ENCODE measurements at regions not wholly inside any gene's neighbourhood (a gene's known extent, or its start where the extent isn't known, plus 50 kb on each side); places are given as distances from the start of the nearest gene placed in this dataset.
"Not testable (repeated sequence)": the region's sequence is repeated elsewhere in the genome, so short reads cannot be mapped to it uniquely, and the experiment has no call there.

DNA sequence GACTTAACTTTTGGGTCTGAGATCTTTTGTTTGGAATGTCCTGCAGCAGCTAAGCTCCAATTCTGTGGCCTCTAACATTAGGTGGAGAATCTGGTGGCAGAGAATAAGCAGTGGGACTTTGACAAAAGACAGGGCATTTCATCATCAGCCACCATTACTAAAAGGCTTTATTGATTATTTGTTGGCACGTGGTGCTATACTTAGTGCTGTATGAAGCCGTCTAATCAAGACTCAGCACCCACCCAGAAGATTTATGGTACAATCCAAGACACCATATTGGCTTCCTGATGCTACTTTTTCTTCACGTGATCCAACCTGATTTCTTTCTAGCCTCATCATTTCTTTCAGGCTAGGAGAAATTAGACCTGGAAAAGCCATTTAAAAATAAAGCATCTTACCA lies 80.7 kb upstream of the GRAMD1B start:
- no peak overlapping the region for H4K8ac ChIP-seq (ENCODE audit: low read depth, low read length)
- H2AFZ ChIP-seq (ENCODE audit: low read length): no peak overlapping the region
- no peaks in the 10 kb centered on the region for H3K79me1 ChIP-seq (ENCODE audit: low read depth, low read length)
- no peak overlapping the region for H2BK5ac ChIP-seq (ENCODE audit: low read length)
- H2BK120ac ChIP-seq (ENCODE audit: low read depth, low read length): no peak overlapping the region
- no peak overlapping the region for H3K18ac ChIP-seq (ENCODE audit: low read length)
- H2BK15ac ChIP-seq (ENCODE audit: low read length): no peak overlapping the region
- H3K4me1 ChIP-seq (ENCODE audit: control insufficient read depth in 2 of 2, insufficient read depth in 1 of 2, low read depth in 1 of 2, low read length in 2 of 2): peaks cover 0 to 11% of the 10 kb centered on the region in 2 donors
- no peak overlapping the region for H2BK12ac ChIP-seq (ENCODE audit: low read length)
- no peak overlapping the region for H3K14ac ChIP-seq (ENCODE audit: low read length)
- WGBS, 2 donors (ENCODE audit: extremely low coverage in 2 of 2, insufficient read length in 2 of 2, insufficient replicate concordance in 1 of 2): no CpG with 5 or more reads among the region's 3 CpGs
- no peak overlapping the region for H3K9ac ChIP-seq (ENCODE audit: low read depth, low read length, poor library complexity)
- no peak overlapping the region for H4K91ac ChIP-seq (ENCODE audit: low read depth, low read length, poor library complexity)
- H3K27ac ChIP-seq (replicated peaks; ENCODE audit: low read length): no peak overlapping the region
- H3K4me3 ChIP-seq (ENCODE audit: low read length in 2 of 2): no peak overlapping the region
- peaks cover 0 to 18% (median 0%) of the 10 kb centered on the region in 3 experiments for H3K27me3 ChIP-seq (ENCODE audit: control insufficient read depth in 3 of 3, insufficient read depth in 3 of 3, low read depth in 1 of 3, low read length in 3 of 3)
- no peaks in the 10 kb centered on the region for H3K36me3 ChIP-seq (replicated peaks in 1 of 2; ENCODE audit: control insufficient read depth in 2 of 2, insufficient read depth in 2 of 2, low read length in 2 of 2)
- H3K4ac ChIP-seq (ENCODE audit: low read length): no peak overlapping the region
- no peak overlapping the region for H3K4me2 ChIP-seq (ENCODE audit: insufficient read depth, low read length, poor library complexity, severe bottlenecking)
- H3K9me3 ChIP-seq (replicated peaks in 1 of 2; ENCODE audit: control insufficient read depth in 2 of 2, insufficient read depth in 1 of 2, low read depth in 1 of 2, low read length in 2 of 2): no peaks in the 10 kb centered on the region
- no peak for DNase-seq (ENCODE audit: low spot score)
- no peak overlapping the region for H2AK5ac ChIP-seq (ENCODE audit: low read depth, low read length)
- no peak overlapping the region for H3K23ac ChIP-seq (ENCODE audit: low read depth, low read length, poor library complexity)

GRCh38 chr11:123344790-123345357 lies 85.2 kb upstream of the GRAMD1B start:
- Histone ChIP-seq H3K79me1 (ENCODE audit: low read depth, low read length) (no peaks in the 10 kb centered on the region), H2BK12ac (ENCODE audit: low read length) (no peak overlapping the region), H3K4ac (ENCODE audit: low read length) (no peak overlapping the region), H2BK120ac (ENCODE audit: low read depth, low read length) (no peak overlapping the region), H3K4me2 (ENCODE audit: insufficient read depth, low read length, poor library complexity, severe bottlenecking) (no peak overlapping the region), H2BK5ac (ENCODE audit: low read length) (no peak overlapping the region), H2AFZ (ENCODE audit: low read length) (no peak overlapping the region), H3K9ac (ENCODE audit: low read depth, low read length, poor library complexity) (no peak overlapping the region), H3K9me3 (replicated peaks in 1 of 2; ENCODE audit: control insufficient read depth in 2 of 2, insufficient read depth in 1 of 2, low read depth in 1 of 2, low read length in 2 of 2) (no peaks in the 10 kb centered on the region), H3K18ac (ENCODE audit: low read length) (no peak overlapping the region), H4K8ac (ENCODE audit: low read depth, low read length) (no peak overlapping the region), H2AK5ac (ENCODE audit: low read depth, low read length) (no peak overlapping the region), H2BK15ac (ENCODE audit: low read length) (no peak overlapping the region), H3K23ac (ENCODE audit: low read depth, low read length, poor library complexity) (no peak overlapping the region), H3K14ac (ENCODE audit: low read length) (no peak overlapping the region), H3K4me1 (ENCODE audit: control insufficient read depth in 2 of 2, insufficient read depth in 1 of 2, low read depth in 1 of 2, low read length in 2 of 2) (no peaks in the 10 kb centered on the region), H4K91ac (ENCODE audit: low read depth, low read length, poor library complexity) (no peak overlapping the region), H3K27ac (replicated peaks; ENCODE audit: low read length) (no peak overlapping the region), H3K4me3 (ENCODE audit: low read length in 2 of 2) (no peak overlapping the region), H3K27me3 (ENCODE audit: control insufficient read depth in 3 of 3, insufficient read depth in 3 of 3, low read depth in 1 of 3, low read length in 3 of 3) (no peaks in the 10 kb centered on the region), H3K36me3 (replicated peaks in 1 of 2; ENCODE audit: control insufficient read depth in 2 of 2, insufficient read depth in 2 of 2, low read length in 2 of 2) (no peaks in the 10 kb centered on the region)
- no CpG with 5 or more reads among the region's 2 CpGs for WGBS, 2 donors (ENCODE audit: extremely low coverage in 2 of 2, insufficient read length in 2 of 2, insufficient replicate concordance in 1 of 2)
- no peak for DNase-seq (ENCODE audit: low spot score)

DNA sequence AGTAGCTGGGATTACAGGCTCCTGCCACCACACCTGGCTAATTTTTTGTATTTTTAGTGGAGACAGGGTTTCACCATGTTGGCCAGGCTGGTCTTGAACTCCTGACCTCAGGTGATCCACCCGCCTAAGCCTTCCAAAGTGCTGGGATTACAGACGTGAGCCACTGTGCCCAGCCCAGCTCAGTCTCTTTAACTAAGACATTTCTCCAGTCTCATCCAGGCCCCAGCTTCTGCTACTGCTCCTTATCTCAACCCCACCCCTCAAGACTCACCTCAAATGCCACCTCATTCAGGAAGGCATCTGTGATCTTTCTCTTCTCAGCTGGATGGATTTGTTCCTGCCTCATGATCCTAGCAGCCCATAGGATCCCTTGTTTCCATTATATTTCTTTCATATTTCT lies 85.9 kb upstream of the GRAMD1B start:
- not testable (repeated sequence) for H3K4ac ChIP-seq (ENCODE audit: low read length); H3K4me1 ChIP-seq (ENCODE audit: control insufficient read depth in 2 of 2, insufficient read depth in 1 of 2, low read depth in 1 of 2, low read length in 2 of 2); H3K27me3 ChIP-seq (ENCODE audit: control insufficient read depth in 3 of 3, insufficient read depth in 3 of 3, low read depth in 1 of 3, low read length in 3 of 3); H3K4me2 ChIP-seq (ENCODE audit: insufficient read depth, low read length, poor library complexity, severe bottlenecking); H3K23ac ChIP-seq (ENCODE audit: low read depth, low read length, poor library complexity); H3K9ac ChIP-seq (ENCODE audit: low read depth, low read length, poor library complexity); H2AFZ ChIP-seq (ENCODE audit: low read length); H2AK5ac ChIP-seq (ENCODE audit: low read depth, low read length); H3K36me3 ChIP-seq (replicated peaks in 1 of 2; ENCODE audit: control insufficient read depth in 2 of 2, insufficient read depth in 2 of 2, low read length in 2 of 2); H4K91ac ChIP-seq (ENCODE audit: low read depth, low read length, poor library complexity); H4K8ac ChIP-seq (ENCODE audit: low read depth, low read length); H3K18ac ChIP-seq (ENCODE audit: low read length); H2BK12ac ChIP-seq (ENCODE audit: low read length); DNase-seq (ENCODE audit: low spot score); H3K14ac ChIP-seq (ENCODE audit: low read length); H2BK120ac ChIP-seq (ENCODE audit: low read depth, low read length); H3K27ac ChIP-seq (replicated peaks; ENCODE audit: low read length); H2BK5ac ChIP-seq (ENCODE audit: low read length); H3K4me3 ChIP-seq (ENCODE audit: low read length in 2 of 2); H3K9me3 ChIP-seq (replicated peaks in 1 of 2; ENCODE audit: control insufficient read depth in 2 of 2, insufficient read depth in 1 of 2, low read depth in 1 of 2, low read length in 2 of 2); H3K79me1 ChIP-seq (ENCODE audit: low read depth, low read length); H2BK15ac ChIP-seq (ENCODE audit: low read length)
- WGBS, 2 donors (ENCODE audit: extremely low coverage in 2 of 2, insufficient read length in 2 of 2, insufficient replicate concordance in 1 of 2): no CpG with 5 or more reads among the region's 2 CpGs

DNA sequence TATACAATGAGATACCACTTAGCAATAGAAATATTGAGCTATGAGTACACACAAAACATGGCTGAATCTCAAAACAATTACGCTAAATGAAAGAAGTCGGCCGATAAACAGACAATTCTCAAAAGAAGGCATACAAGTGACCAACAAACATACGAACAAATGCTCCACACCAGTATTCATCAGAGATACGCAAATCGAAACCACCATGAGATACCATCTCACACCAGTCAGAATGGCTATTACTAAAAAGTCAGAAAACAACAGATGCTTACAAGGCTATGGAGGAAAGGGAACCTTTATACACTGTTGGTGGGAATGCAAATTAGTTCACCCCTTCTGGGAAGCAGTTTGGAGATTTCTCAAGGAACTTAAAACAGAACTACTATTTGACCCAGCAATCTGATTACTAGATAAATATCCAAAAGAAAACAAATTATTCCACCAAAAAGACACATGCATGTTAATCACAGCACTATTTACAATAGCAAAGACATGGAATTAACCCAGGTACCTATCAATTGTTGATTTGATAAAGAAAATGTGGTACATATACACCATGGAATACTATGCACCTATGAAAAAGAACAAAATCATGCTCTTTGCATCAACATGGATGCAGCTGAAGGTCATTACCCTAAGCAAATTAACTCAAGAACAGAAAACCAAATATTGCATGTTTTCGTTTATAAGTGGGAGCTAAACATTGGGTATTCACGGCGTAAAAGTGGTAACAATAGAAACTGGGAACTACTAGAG lies 90.9 kb upstream of the GRAMD1B start:
- Histone ChIP-seq H3K4ac (ENCODE audit: low read length) (no peak overlapping the region), H3K23ac (ENCODE audit: low read depth, low read length, poor library complexity) (no peak overlapping the region), H2BK15ac (ENCODE audit: low read length) (no peak overlapping the region), H3K9me3 (replicated peaks in 1 of 2; ENCODE audit: control insufficient read depth in 2 of 2, insufficient read depth in 1 of 2, low read depth in 1 of 2, low read length in 2 of 2) (no peaks in the 10 kb centered on the region), H3K79me1 (ENCODE audit: low read depth, low read length) (no peaks in the 10 kb centered on the region), H3K36me3 (replicated peaks in 1 of 2; ENCODE audit: control insufficient read depth in 2 of 2, insufficient read depth in 2 of 2, low read length in 2 of 2) (no peaks in the 10 kb centered on the region), H3K27ac (replicated peaks; ENCODE audit: low read length) (no peak overlapping the region), H4K8ac (ENCODE audit: low read depth, low read length) (no peak overlapping the region), H2BK5ac (ENCODE audit: low read length) (no peak overlapping the region), H2AK5ac (ENCODE audit: low read depth, low read length) (no peak overlapping the region), H3K4me1 (ENCODE audit: control insufficient read depth in 2 of 2, insufficient read depth in 1 of 2, low read depth in 1 of 2, low read length in 2 of 2) (no peaks in the 10 kb centered on the region), H3K4me3 (ENCODE audit: low read length in 2 of 2) (no peak overlapping the region), H2AFZ (ENCODE audit: low read length) (no peak overlapping the region), H3K4me2 (ENCODE audit: insufficient read depth, low read length, poor library complexity, severe bottlenecking) (no peak overlapping the region), H4K91ac (ENCODE audit: low read depth, low read length, poor library complexity) (no peak overlapping the region), H3K9ac (ENCODE audit: low read depth, low read length, poor library complexity) (no peak overlapping the region), H3K14ac (ENCODE audit: low read length) (no peak overlapping the region), H3K18ac (ENCODE audit: low read length) (no peak overlapping the region), H2BK12ac (ENCODE audit: low read length) (no peak overlapping the region), H2BK120ac (ENCODE audit: low read depth, low read length) (no peak overlapping the region), H3K27me3 (ENCODE audit: control insufficient read depth in 3 of 3, insufficient read depth in 3 of 3, low read depth in 1 of 3, low read length in 3 of 3) (no peaks in the 10 kb centered on the region)
- DNase-seq (ENCODE audit: low spot score): no peak
- no CpG with 5 or more reads among the region's 9 CpGs for WGBS, 2 donors (ENCODE audit: extremely low coverage in 2 of 2, insufficient read length in 2 of 2, insufficient replicate concordance in 1 of 2)

Measured in neuronal stem cell (in vitro differentiated cells).